Effector CD4-positive, alpha-beta T cell (primary cell): ENCODE measurements at regions not wholly inside any gene's neighbourhood (a gene's known extent, or its start where the extent isn't known, plus 50 kb on each side); places are given as distances from the start of the nearest gene placed in this dataset.
A peak's percentile ranks its signal among the peaks of the same experiment; 100 is the strongest.

ENCODE experiments used
- DNase-seq: peaks from one replicate; pipeline ENCODE4 v3.0.0-alpha.2; 2020

DNA sequence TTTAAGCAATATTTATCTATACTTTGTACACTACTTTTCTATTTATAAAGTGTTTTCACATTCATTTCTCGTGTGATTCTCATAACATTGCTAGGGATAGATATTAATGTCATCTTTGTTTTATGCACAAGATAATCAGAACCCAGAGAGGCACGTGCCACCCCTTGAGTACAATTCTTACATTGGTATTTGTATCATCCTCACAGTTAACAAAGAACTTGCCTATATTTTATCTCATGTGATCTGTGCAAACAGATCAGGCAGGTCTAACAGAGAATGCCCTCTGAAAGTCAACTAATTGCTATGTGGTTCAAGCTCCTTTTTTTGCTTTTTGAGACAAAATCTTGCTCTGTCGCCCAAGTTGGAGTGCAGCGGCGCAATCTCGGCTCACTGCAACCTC, 604.5 kb downstream of the LMO4 start:
- no peak for DNase-seq

DNA sequence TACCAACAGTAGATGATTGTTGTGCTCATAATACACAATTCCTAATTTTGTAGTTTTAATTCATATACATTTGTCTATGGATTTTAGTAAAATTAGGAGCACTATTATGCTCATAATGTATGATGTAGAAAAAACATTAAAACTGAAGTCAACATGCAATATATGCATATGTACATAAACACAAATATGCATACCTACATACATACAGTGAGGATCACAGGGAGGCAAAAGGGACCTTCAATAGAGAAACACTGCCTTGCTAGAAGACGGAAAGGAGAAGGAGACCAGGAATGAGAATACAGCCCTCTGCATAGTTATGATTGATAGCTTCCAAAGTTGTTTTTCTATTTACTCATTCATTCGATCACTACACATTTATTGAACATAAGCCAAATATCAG, 606.5 kb downstream of the LMO4 start:
- DNase-seq, result no peak

DNA sequence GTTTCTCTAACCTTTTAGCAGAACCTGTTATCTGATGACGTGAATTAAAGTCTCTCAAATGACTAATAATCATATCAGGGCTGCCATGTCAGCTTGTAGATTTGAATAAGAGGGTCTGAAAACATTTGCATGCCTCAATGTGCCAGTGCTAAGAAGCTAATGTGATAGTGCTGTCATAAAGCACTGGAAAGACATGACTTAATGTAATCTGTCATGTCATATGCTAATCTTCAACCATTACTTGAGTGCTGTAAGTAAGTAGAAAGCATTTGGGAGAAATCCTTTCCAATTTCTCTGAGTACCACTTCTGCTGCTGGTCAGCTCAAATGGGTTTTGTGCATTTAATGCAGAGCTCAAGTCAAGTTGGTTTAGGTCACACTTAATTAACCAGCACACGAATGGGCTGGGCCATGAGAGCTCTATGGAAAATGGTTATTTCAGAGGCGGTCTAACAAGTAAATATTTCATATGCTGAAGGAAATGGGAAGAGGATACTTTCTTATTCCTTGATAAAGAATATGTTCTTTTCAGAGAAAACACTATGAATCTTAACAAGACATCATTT, 609.2 kb downstream of the LMO4 start:
- DNase-seq, result no peak

DNA sequence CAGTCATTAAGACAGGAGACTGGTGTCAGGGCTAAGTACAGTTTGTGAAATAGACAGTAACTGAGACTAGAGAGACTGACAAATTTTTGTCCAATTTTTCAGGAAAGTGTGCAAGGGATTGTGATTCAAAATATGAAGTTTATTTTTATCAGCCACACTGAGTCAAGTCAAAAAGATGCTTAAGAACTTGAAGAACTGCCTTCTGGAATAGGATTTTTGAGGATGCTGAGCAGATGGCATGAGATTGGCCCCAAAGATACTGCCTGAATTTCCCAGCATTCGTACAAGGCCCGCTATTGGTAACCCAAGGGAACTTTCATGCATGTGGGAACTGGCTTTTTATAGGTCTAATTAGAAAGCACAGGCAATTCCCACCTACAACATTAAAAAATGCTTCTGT, 610.0 kb downstream of the LMO4 start:
- DNase-seq, result no peak

DNA sequence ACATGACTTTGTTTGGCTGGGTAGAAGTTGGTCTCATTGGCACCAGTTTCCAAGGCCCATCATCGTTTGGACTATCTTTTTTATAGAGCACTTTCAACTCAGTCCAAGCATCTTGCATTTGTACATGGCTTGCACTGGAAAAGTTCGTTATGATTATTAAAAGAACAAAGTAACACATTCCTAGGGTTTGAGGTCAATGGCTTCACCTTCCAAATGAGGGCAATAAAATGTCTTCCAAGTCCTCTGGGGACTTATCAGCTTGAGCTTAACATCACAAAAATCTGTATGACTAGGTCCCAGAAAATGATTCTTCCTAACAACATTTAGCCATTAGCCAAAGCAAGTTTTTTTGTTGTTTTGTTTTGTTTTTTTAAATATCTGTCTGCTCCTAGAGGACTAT, 610.8 kb downstream of the LMO4 start:
- DNase-seq, result no peak

DNA sequence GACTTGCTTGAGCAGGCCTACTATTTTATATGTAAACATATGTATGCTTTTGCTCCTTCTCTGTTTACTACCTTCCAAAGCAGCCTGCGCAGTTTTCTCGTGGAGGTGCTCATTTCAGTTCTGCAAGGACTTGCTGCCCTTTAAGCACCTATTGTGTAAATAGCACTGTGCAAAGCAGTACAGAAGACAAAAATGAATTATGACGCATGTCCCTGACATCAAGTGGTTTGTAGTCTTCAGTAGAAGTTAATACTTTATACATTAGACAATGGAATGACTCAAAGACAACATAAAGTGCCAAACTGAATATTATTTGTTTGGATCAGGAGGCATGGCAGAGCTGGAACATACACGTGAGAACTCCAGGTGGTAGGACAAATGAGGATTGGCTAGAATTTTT, 611.7 kb downstream of the LMO4 start:
- DNase-seq, result no peak

DNA sequence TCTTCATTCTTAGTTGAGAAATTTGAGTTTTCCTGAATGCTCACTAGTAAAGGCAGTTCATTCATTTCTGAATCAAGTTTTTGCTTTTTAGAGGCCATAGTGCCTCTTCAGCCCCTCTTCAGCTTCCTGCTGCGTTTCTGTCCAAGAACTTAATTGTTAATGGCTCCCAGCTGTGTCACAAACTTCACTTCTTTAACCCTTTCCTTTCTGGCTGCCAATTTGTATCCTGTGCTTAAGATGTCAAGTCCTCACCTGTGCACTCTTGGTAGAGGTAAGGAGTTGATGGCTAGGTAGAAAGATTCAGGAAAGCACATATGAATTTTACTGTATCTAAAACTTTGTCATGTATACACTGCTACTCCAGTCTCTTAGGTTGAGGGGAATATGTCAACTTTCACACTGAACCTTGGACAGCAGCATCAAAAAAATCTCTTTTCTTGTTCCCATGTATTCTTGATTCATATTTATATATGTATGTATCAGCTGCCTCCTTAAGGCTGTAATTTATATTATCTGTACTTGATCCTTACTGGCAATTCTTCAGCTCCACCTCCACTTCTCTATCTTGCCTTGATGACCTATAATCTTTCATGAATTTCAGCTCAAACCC, 612.8 kb downstream of the LMO4 start:
- DNase-seq, result no peak

DNA sequence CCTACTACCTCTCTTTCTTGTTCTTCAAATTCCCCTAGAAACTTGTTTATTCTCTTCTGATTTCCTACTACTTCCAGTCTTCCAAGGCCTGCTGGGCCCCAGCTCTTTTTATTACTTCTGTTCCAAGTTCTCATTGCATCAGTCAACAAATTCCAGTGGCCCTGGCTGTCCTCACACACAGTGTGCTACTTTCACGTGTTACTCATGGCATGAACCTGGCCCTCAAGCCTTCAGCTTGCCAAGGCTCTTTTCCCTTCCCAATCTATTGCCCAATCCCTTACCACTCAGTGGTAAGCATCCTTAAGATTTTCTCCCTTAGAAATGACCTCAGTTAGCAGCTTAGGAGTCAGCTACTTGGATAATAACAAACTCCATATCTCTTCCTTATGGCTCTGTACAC, 613.5 kb downstream of the LMO4 start:
- no peak for DNase-seq

DNA sequence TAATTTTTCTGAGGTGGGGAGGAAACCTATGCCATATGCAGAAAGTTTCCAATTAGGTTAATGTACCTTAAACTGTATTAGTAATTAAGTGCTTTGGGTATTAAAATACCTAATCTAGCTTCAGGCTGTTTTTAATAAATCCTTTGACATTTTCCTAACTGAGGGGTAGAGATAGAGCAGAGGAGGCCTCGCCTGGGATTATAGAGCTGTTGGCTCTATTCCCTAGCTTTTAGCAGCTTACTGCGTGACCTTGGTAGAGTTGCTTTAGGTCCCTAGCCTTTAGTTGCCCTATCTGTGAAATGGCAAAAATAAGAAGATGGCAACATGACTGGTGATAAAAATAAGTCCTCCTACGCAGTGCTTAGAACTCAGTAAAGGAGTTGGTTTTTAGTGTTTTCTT, 621.0 kb downstream of the LMO4 start:
- DNase-seq, result no peak

DNA sequence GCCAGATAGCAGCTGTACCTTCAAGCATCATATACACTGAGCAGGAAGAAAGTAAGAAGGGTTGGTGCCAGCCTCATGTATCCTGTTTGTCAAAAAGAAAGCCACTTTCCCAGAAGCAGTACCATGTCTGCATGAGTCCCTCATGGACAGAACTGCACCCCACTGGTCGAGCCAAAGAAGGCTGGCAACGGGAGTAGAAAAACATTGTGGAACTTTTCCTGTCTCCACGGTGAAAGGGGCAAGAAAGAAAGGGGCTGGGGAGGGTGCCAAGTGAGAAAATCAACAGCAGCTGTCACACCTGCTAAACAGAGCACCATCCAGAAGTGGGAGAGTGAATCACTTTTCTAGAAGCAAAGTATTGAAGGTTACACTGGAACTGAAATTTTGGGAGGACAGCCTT, 621.7 kb downstream of the LMO4 start:
- no peak for DNase-seq

DNA sequence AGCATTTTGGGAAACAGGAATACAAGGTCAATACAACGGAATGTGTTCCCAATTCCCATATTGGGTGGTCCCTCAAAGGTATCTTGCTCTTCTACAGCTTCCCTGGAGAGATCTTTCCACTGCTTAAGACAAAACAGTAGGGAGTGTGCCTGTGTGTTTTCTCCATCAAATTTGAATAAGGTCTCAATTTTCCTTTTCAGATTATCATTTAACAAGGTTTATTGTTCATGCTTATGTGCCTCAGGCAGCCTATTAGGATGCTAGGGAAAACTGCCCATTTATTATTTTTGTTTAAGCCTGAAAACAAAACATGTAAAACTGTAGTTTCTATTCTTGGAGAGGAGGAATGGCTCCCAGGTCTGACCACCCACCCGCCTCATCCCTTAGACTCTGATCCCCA, 622.7 kb downstream of the LMO4 start:
- DNase-seq, result no peak

DNA sequence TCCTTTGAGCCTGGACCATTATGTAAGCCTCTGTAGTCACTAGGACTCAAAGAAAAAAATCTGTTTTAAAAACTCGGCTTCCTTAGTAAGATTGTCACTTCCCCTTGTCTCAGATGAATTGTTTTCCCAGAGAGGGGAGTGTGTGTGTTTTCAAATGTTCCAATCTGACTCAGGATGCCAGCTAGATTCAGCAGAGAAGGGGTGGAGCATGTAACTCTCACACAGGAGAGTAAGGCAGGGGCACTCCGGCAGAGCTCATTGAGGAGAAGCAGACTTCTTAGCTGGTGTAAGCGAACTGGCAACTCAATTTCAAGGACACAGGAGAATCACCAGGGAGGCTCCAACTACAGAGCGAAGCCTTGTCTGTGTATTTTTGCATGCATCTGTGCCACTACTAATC, 623.2 kb downstream of the LMO4 start:
- DNase-seq, result no peak

DNA sequence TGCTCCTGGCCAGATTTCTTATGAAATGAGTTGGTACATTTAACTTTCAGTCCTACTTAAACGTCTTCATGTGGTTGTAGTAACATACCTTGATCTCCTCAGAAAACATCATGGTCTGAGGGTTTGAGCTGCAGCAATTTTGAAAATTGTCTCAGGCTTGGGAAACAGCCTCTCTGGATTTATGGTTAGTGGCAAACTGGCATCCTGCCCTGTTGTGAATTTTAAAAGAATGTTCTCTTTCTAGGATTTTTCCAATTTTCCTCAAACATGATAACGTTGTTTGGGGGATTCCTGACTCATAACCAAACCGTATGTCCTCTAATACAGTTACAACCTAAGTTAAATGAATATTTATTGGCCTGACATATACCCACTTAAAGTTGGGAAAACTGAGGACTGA, 624.4 kb downstream of the LMO4 start:
- no peak for DNase-seq

DNA sequence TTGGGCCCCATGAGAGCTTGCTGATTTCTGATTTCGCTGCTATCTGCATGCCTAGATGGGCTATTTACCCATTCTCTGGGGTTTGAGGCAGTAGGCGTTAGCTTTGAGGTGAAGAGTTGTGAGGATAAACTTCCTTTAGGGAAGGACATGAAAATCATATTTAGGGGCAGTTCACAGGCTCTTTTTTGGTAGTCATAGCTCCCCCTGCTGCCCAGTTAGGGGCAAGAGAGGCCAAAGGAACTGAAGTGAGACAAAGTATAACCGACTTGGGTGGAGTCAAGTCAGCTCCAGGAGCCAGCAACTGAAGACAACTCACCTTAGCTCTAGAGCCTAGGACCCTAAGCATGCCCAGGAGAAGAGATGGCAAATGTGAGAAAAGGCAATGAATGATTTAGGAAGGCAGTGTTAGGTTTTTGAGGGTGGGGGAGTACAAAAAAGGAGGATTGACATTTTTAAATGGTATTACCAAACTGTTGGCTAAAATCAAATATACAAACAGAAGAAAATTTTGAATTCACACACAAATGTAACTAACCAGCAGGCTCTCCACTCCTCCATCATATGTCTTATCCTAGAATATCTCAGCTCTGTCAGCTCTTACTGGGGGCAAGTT, 625.2 kb downstream of the LMO4 start:
- DNase-seq, result peak; percentile 8

DNA sequence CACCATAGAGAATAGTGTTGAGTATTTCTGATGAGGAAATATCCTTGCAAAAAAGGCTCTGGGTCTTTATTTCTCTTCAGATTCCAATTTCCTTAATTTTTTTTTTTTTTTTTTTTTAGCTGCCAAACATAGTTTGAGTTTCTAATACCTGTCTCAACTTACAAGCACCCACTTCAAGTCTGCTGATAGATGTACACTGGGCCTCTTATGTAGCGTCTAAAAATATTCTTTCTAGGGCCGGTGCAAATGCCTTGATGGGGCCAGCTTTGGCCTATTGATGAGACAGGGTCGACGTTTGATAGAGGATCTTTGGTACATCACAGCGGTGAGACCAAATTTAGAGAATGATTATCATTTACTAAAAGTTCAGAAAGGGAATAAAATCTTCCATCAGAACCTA, 626.4 kb downstream of the LMO4 start:
- no peak for DNase-seq

DNA sequence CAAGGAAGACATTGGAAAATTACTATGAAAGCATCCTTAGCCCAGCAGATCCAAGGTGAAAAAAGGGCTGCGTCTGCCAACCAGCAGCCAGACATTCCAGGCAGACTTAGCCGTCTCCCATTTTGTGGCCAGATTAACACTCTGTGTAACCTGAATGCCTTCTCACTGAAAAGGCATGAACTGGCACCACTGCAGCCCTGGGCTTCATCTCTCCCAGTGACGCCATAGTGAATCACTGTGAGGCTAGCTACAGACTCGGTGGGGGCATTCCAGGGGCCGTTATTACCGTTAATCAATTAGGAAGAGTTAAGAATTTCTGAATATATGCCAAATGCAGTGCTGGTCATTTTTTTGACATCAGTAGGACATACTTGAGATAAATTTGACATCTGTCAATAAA, 627.4 kb downstream of the LMO4 start:
- no peak for DNase-seq

DNA sequence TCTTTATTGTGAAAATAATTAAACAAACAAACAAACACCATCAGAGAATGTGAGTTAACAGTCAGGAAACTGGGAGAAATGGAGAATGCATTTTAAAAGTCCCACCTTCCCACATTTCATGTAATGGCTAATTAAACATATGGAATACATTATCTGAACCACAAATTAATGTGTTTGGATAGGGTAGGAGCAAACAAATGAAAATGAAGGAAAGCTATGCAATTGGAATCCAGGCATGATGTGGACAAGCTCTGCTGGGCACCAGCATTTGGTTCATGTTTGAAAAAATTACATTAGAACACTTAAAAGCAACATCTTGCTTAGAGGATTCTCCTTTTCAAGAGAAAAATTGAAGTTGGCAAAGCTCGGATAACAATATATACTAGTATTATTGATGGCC, 628.1 kb downstream of the LMO4 start:
- DNase-seq, result no peak

DNA sequence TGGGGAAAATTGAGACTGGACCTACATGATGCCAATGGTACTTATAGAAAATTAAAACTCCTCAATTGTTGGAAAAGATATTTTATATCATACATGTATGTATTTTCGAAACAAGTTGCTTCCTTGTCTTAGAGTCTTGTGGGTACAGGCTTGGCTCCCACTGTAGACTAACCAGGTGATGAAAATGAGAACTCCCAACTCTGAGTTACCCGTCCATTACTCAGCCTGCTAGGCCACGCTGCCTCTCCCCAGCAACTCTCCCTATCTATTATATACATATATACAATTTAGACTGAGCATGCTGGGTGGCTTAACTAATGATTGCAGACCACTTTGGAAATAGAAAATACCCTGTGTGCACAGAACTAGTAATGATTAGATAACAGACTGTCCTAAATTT, 628.7 kb downstream of the LMO4 start:
- DNase-seq, result no peak

DNA sequence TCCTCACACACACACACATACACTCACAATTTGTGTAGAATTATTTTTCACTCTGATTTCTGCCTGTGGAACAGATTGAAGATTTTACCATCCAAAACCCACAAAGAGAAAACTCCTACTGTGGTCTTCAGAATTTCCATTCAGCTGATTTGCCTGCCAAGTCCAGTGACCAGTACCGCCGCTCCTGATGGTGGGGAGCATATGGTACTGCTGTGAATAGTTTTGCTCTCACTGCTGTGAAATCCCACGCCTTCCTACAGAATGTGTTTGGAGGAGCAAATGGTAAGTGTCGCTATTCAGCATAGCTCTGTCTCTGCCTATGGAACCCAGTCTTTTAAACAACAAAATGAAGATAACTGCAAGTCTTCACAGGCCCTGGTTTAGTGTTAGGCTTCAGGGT, 629.5 kb downstream of the LMO4 start:
- DNase-seq, result no peak

DNA sequence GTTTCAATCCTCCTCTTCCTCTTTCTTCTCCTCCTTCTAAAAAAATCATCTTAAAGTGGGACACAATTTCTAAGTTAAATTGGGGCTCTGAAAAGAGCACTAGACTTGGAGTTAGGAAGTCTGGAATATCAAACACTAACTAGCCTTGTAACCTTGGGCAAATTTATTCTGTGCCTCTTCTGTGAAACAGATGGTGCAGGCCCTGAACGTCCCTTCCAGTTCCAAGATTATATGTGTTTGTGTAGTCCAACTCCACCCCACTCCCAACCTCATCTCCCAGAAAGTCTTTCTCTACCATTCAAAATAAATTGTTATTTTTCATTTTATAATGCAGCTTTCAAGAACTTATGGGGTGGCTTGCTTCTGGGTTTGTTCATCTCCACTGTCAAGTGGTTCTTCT, 630.0 kb downstream of the LMO4 start:
- DNase-seq, result no peak

DNA sequence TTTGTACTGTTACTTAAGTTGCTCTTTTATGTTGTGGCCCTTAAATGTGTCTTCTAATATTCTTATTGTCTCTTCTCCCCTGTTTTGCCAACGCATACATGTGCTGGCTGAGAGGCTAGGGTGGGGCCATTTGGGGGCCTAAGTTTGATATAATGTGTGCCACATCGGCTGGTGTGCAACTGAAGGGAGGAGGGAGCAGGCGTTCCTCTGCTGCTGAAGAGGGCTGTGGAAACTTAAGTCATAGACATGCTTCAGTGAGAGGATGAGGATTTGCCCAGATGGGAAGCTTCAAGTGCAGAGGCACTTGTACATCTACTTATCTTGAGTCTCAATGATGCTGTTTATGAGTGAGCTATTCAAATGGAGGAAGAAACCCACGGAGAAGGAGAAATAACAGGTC, 630.6 kb downstream of the LMO4 start:
- no peak for DNase-seq

DNA sequence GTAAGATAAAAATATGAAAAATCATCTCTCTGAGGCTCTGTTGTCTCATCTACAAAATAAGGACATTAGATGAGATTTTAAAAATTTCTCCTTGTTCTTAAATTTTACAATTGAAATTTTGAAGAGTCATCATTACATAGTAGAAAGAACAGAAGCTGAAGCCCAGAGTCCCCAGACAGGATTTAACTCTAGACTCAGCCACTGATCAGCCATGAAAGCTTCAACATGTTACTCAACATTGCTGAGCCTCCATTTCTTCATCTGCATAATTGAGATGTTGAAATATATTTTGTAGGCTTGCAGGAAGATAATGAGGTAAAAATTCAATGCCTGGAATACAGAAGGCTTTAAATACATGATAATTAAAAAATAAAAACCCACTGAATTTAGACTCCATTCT, 633.3 kb downstream of the LMO4 start:
- no peak for DNase-seq

DNA sequence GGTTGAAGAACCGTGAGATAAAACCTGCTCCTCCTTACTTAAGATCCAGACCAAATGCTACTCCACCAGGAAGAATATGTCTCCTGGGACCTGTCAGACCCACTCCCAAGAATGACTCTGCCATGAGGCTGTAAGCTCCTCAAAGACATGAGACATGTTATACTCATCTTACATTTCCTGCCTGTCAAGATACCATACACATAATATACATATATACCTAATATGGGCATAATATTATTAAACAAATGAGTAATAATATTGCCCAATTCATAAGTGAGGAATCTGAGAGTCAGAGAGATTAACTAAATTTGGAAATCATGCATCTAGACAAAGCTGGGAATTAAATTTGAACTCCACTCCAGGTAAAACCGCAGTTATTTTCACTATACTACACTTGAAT, 634.9 kb downstream of the LMO4 start:
- no peak for DNase-seq

DNA sequence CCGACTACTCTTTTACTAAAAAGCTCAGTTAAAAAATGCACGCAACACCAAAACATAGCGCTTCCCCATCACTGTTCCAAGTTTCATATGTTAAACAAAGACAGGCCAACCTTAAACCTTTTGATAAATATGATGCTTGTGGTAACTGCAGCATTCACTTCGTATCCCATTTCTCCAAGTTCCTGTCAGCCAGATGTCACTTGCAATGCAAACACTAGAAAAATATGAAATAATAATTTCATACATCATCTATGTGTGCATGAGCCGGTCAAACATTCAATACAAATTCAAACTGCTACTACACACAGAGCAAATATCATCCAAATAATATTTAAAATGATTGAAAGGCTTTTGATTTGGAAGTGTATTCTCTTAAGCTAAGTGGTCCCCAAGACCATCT, 636.5 kb downstream of the LMO4 start:
- no peak for DNase-seq
